HG02885 (cell line): ENCODE measurements at regions not wholly inside any gene's neighbourhood (a gene's known extent, or its start where the extent isn't known, plus 50 kb on each side); places are given as distances from the start of the nearest gene placed in this dataset.
"Not testable (repeated sequence)": the region's sequence is repeated elsewhere in the genome, so short reads cannot be mapped to it uniquely, and the experiment has no call there.

Experiments
- ATAC-seq: cut with Tn5 transposase; IDR thresholded peaks from one replicate; pipeline ENCODE4 v1.9.1; 2021; ENCODE audit warnings: mild to moderate bottlenecking; ENCODE audit not compliant: unreplicated experiment, poor library complexity

- no peak for ATAC-seq
These were observed 185.8 kb downstream of the B3GLCT start for GRCh38 chr13:31385540-31385939.

GRCh38 chr13:31394506-31394905, 194.7 kb downstream of the B3GLCT start:
- ATAC-seq: no peak

GRCh38 chr13:31395090-31395489, 195.3 kb downstream of the B3GLCT start:
- ATAC-seq: no peak

GRCh38 chr13:31399690-31400089, 199.9 kb downstream of the B3GLCT start:
- ATAC-seq: no peak

- ATAC-seq: not testable (repeated sequence)
These were observed 203.9 kb downstream of the B3GLCT start for GRCh38 chr13:31403711-31404110.

- no peak for ATAC-seq
These were observed 209.2 kb downstream of the B3GLCT start for GRCh38 chr13:31408927-31409326.

- no peak for ATAC-seq
These were observed 210.0 kb downstream of the B3GLCT start for GRCh38 chr13:31409678-31410356.

- ATAC-seq: no peak
These were observed 213.7 kb downstream of the B3GLCT start for GRCh38 chr13:31413516-31413915.

GRCh38 chr13:31416066-31416465, 216.3 kb downstream of the B3GLCT start:
- ATAC-seq: no peak

- no peak for ATAC-seq
These were observed 218.4 kb downstream of the B3GLCT start for GRCh38 chr13:31418186-31418585.

GRCh38 chr13:31421756-31422155, 222.0 kb downstream of the B3GLCT start:
- no peak for ATAC-seq

- peak; percentile 99 for ATAC-seq
These were observed 224.5 kb downstream of the B3GLCT start for GRCh38 chr13:31424130-31424729.

GRCh38 chr13:31426395-31426794, 226.6 kb downstream of the B3GLCT start:
- no peak for ATAC-seq

GRCh38 chr13:31427151-31428100, 227.7 kb downstream of the B3GLCT start:
- ATAC-seq: no peak

- ATAC-seq: peak; percentile 84
These were observed 232.0 kb downstream of the B3GLCT start for GRCh38 chr13:31431722-31432137.

- ATAC-seq: no peak
These were observed 233.4 kb downstream of the B3GLCT start for GRCh38 chr13:31433207-31433606.

- no peak for ATAC-seq
These were observed 234.0 kb downstream of the B3GLCT start for GRCh38 chr13:31433746-31434145.

GRCh38 chr13:31434613-31435012, 234.8 kb downstream of the B3GLCT start:
- ATAC-seq: no peak

GRCh38 chr13:31435536-31435935, 235.8 kb downstream of the B3GLCT start:
- ATAC-seq: no peak

- ATAC-seq: no peak
These were observed 236.7 kb downstream of the B3GLCT start for GRCh38 chr13:31436478-31436877.

GRCh38 chr13:31437975-31438374, 238.2 kb downstream of the B3GLCT start:
- peak; percentile 56 for ATAC-seq
